CD14-positive monocyte (primary cell): ENCODE measurements at regions not wholly inside any gene's neighbourhood (a gene's known extent, or its start where the extent isn't known, plus 50 kb on each side); places are given as distances from the start of the nearest gene placed in this dataset.

ENCODE experiments used
- DNase-seq, 3 donors: peaks; one replicate each; pipeline ENCODE4 v3.0.0-alpha.2; 2011 to 2022
- H2AFZ ChIP-seq: 2 replicates; pipeline ENCODE4 v1.6.0; 2012; ENCODE audit warnings: mild to moderate bottlenecking, low read depth, low read length, inconsistent platforms; ENCODE audit not compliant: insufficient read depth, poor library complexity, severe bottlenecking
- H3K27ac ChIP-seq, 2 donors: 1 replicate in 1 of 2; 2 replicates in 1 of 2; pipeline ENCODE4 v1.5.1; 2012 to 2013; ENCODE audit warnings: low read length in 2 of 2, control low read depth in 1 of 2, inconsistent platforms in 1 of 2, low read depth in 1 of 2, mild to moderate bottlenecking in 1 of 2
- H3K27me3 ChIP-seq, 2 donors: one replicate each; pipeline versions ENCODE4 v1.6.0 to v1.6.1; 2011 to 2013; ENCODE audit warnings: low read length in 2 of 2; ENCODE audit not compliant: control insufficient read depth in 2 of 2, insufficient read depth in 2 of 2
- H3K36me3 ChIP-seq, 2 donors: replicated peaks in 1 of 2; 1 replicate in 1 of 2; 2 replicates in 1 of 2; pipeline versions ENCODE4 v1.5.1 to v1.6.1; 2012 to 2013; ENCODE audit warnings: low read length in 2 of 2, control low read depth in 1 of 2, inconsistent platforms in 1 of 2, mild to moderate bottlenecking in 1 of 2; ENCODE audit not compliant: insufficient read depth in 2 of 2, control insufficient read depth in 1 of 2
- H3K4me1 ChIP-seq, 2 donors: 1 replicate in 1 of 2; 2 replicates in 1 of 2; pipeline versions ENCODE4 v1.5.1 to v1.6.1; 2012 to 2013; ENCODE audit warnings: low read length in 2 of 2, control low read depth in 1 of 2, inconsistent platforms in 1 of 2, mild to moderate bottlenecking in 1 of 2, moderate library complexity in 1 of 2; ENCODE audit not compliant: insufficient read depth in 2 of 2, control insufficient read depth in 1 of 2
- H3K4me2 ChIP-seq: replicated peaks from 2 replicates; pipeline ENCODE3; 2012; ENCODE audit warnings: low read length, moderate library complexity, mild to moderate bottlenecking; ENCODE audit not compliant: poor library complexity, severe bottlenecking; ENCODE audit errors: extremely low read depth
- H3K4me3 ChIP-seq, 3 experiments: fragments of 200-600 bp in 1 of 3; sonication (generic) in 1 of 3; replicated peaks in 1 of 3; 1 replicate in 2 of 3; 2 replicates in 1 of 3; pipeline ENCODE4 v1.5.1; 2011 to 2013; ENCODE audit warnings: low read length in 3 of 3, mild to moderate bottlenecking in 3 of 3, control low read depth in 2 of 3, low read depth in 2 of 3, inconsistent platforms in 1 of 3, moderate library complexity in 1 of 3
- H3K79me2 ChIP-seq: 2 replicates; pipeline ENCODE4 v1.6.0; 2012; ENCODE audit warnings: mild to moderate bottlenecking, control low read depth, inconsistent platforms, low read length, moderate library complexity; ENCODE audit not compliant: insufficient read depth
- H3K9ac ChIP-seq: 2 replicates; pipeline ENCODE4 v1.6.0; 2017; ENCODE audit warnings: low read length, mild to moderate bottlenecking; ENCODE audit not compliant: insufficient read depth, poor library complexity, severe bottlenecking
- H3K9me3 ChIP-seq, 2 donors: replicated peaks in 1 of 2; 1 replicate in 1 of 2; 2 replicates in 1 of 2; pipeline versions ENCODE4 v1.5.1 to v1.6.1; 2012 to 2013; ENCODE audit warnings: low read length in 2 of 2, control low read depth in 1 of 2; ENCODE audit not compliant: control insufficient read depth in 1 of 2, insufficient read depth in 1 of 2
- H4K20me1 ChIP-seq: 2 replicates; pipeline ENCODE4 v1.6.0; 2012; ENCODE audit warnings: mild to moderate bottlenecking, low read length, control low read depth, moderate library complexity; ENCODE audit not compliant: insufficient read depth
- H3K27ac Mint-ChIP-seq, 7 donors: one replicate each; pipeline ENCODE4 v1.8.0; 2020; ENCODE audit warnings: mild to moderate bottlenecking in 7 of 7, mixed read lengths in 7 of 7, moderate library complexity in 6 of 7, inconsistent platforms in 2 of 7
- H3K27me3 Mint-ChIP-seq, 3 donors: one replicate each; pipeline ENCODE4 v1.8.0; 2021 to 2022; ENCODE audit warnings: low read depth in 3 of 3, mild to moderate bottlenecking in 3 of 3, mixed read lengths in 3 of 3, moderate library complexity in 3 of 3, inconsistent platforms in 1 of 3
- H3K36me3 Mint-ChIP-seq, 2 donors: one replicate each; pipeline ENCODE4 v1.8.0; 2020; ENCODE audit warnings: mixed read lengths in 2 of 2, inconsistent platforms in 1 of 2, mild to moderate bottlenecking in 1 of 2
- H3K4me1 Mint-ChIP-seq: one replicate; pipeline ENCODE4 v1.8.0; 2020; ENCODE audit warnings: mild to moderate bottlenecking, mixed read lengths
- H3K4me3 Mint-ChIP-seq, 2 donors: one replicate each; pipeline ENCODE4 v1.8.0; 2020; ENCODE audit warnings: mild to moderate bottlenecking in 2 of 2, mixed read lengths in 2 of 2, moderate library complexity in 1 of 2
- H3K9me3 Mint-ChIP-seq, 7 donors: one replicate each; pipeline ENCODE4 v1.8.0; 2020 to 2022; ENCODE audit warnings: mixed read lengths in 7 of 7, mild to moderate bottlenecking in 6 of 7, moderate library complexity in 6 of 7, inconsistent platforms in 2 of 7
- CTCF ChIP-seq: fragments of 200-600 bp; IDR thresholded peaks from one replicate; pipeline ENCODE4 v1.8.0; 2022; ENCODE audit warnings: antibody characterized with exemption, mild to moderate bottlenecking
- WGBS: methylation state at CpG from one replicate; pipeline ENCODE4 v1.1.5; 2013; ENCODE audit warnings: missing lambda C conversion rate; ENCODE audit not compliant: insufficient coverage; 5-methylcytosine and 5-hydroxymethylcytosine counted together
- intact Hi-C, 2 donors: fragments of 100-400 bp; cut with micrococcal nuclease; formaldehyde crosslinking; loops; one replicate each; pipeline versions ENCODE4 v1.15.0 to v1.15.1; 2023

DNA sequence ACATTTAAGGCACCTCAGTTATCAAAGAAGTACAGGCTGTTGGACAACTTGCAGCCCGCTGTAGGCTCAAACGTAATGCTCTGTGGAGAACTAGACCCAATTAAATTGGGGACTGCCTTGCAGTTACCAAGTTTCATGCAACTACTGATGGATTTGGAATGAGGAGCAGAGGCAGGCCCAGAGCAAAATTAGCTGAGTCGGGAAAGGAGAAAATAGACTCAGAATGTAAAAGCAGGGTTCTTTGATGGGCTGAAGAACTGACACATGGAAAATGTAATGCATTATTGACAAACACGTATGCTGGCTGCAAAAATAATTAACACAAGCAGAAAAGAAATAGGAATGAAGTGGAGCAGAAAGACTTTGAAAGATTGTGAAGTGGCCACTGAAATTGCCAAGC is 432.7 kb upstream of the HNRNPA3 start:
- no peaks in the 10 kb centered on the region for H3K27me3 ChIP-seq
- H3K27me3 Mint-ChIP-seq, result no peaks in the 10 kb centered on the region
- no peak for TF ChIP-seq CTCF
- H3K4me3 Mint-ChIP-seq, result no peak overlapping the region
- no peaks in the 10 kb centered on the region for H3K36me3 Mint-ChIP-seq
- WGBS, result 100% methylated on average over 3 of the region's 4 CpGs
- H3K9me3 ChIP-seq, result peaks cover 10 to 11% of the 10 kb centered on the region in 2 donors
- no peaks in the 10 kb centered on the region for H4K20me1 ChIP-seq
- H3K27ac Mint-ChIP-seq, result no peak overlapping the region
- peaks cover 5 to 19% (median 9%) of the 10 kb centered on the region in 7 donors for H3K9me3 Mint-ChIP-seq
- no peak overlapping the region for H3K27ac ChIP-seq
- intact Hi-C loops, result no loop called here
- H3K4me1 ChIP-seq, result no peaks in the 10 kb centered on the region
- H3K36me3 ChIP-seq, result no peaks in the 10 kb centered on the region
- H3K4me3 ChIP-seq, result no peak overlapping the region
- no peak for DNase-seq
- no peaks in the 10 kb centered on the region for H3K79me2 ChIP-seq
- no peak overlapping the region for H2AFZ ChIP-seq
- H3K9ac ChIP-seq, result no peak overlapping the region
- no peak overlapping the region for H3K4me2 ChIP-seq
- H3K4me1 Mint-ChIP-seq, result peaks cover 4% of the 10 kb centered on the region

GRCh38 chr2:176780348-176780747 is 432.2 kb upstream of the HNRNPA3 start:
- Histone ChIP-seq H3K79me2 (no peaks in the 10 kb centered on the region), H3K27me3 (no peaks in the 10 kb centered on the region), H3K4me1 (no peaks in the 10 kb centered on the region), H3K36me3 (no peaks in the 10 kb centered on the region), H3K9me3 (peaks cover 10 to 11% of the 10 kb centered on the region in 2 donors), H3K4me2 (no peak overlapping the region), H3K4me3 (no peak overlapping the region), H4K20me1 (no peaks in the 10 kb centered on the region), H3K27ac (no peak overlapping the region), H2AFZ (no peak overlapping the region), H3K9ac (no peak overlapping the region)
- peaks cover 5 to 19% (median 8%) of the 10 kb centered on the region in 7 donors for H3K9me3 Mint-ChIP-seq
- H3K27ac Mint-ChIP-seq, result no peak overlapping the region
- no peaks in the 10 kb centered on the region for H3K36me3 Mint-ChIP-seq
- peaks cover 4% of the 10 kb centered on the region for H3K4me1 Mint-ChIP-seq
- H3K27me3 Mint-ChIP-seq, result no peaks in the 10 kb centered on the region
- TF ChIP-seq CTCF, result no peak
- WGBS, result no CpG with 5 or more reads among the region's 2 CpGs
- DNase-seq, result no peak
- intact Hi-C loops, result no loop called here
- no peak overlapping the region for H3K4me3 Mint-ChIP-seq
